ENCODE measurements at regions not wholly inside any gene's neighbourhood (a gene's known extent, or its start where the extent isn't known, plus 50 kb on each side); places are given as distances from the start of the nearest gene placed in this dataset.
"Not testable (repeated sequence)": the region's sequence is repeated elsewhere in the genome, so short reads cannot be mapped to it uniquely, and the experiment has no call there.

- DNase-seq (ENCODE audit: low spot score) = no peak
These were observed 79.7 kb upstream of the IGFBP5 start for GRCh38 chr2:216775043-216775453.

- no peak for DNase-seq (ENCODE audit: low spot score)
These were observed 79.3 kb upstream of the IGFBP5 start for GRCh38 chr2:216774620-216775019.

- no peak for DNase-seq (ENCODE audit: low spot score)
These were observed 78.8 kb upstream of the IGFBP5 start for GRCh38 chr2:216774180-216774579.

GRCh38 chr2:216773072-216773471 is 77.7 kb upstream of the IGFBP5 start:
- DNase-seq (ENCODE audit: low spot score) = no peak

GRCh38 chr2:216770717-216771116 is 75.4 kb upstream of the IGFBP5 start:
- no peak for DNase-seq (ENCODE audit: low spot score)

GRCh38 chr2:216770050-216770449 is 74.7 kb upstream of the IGFBP5 start:
- no peak for DNase-seq (ENCODE audit: low spot score)

- DNase-seq (ENCODE audit: low spot score) = no peak
These were observed 74.3 kb upstream of the IGFBP5 start for GRCh38 chr2:216769626-216770025.

- DNase-seq (ENCODE audit: low spot score) = no peak
These were observed 73.6 kb upstream of the IGFBP5 start for GRCh38 chr2:216768908-216769411.

- no peak for DNase-seq (ENCODE audit: low spot score)
These were observed 70.5 kb upstream of the IGFBP5 start for GRCh38 chr2:216765761-216766262.

GRCh38 chr2:216763396-216763795 is 68.0 kb upstream of the IGFBP5 start:
- no peak for DNase-seq (ENCODE audit: low spot score)

GRCh38 chr2:216761809-216762208 is 66.5 kb upstream of the IGFBP5 start:
- no peak for DNase-seq (ENCODE audit: low spot score)

- no peak for DNase-seq (ENCODE audit: low spot score)
These were observed 65.8 kb upstream of the IGFBP5 start for GRCh38 chr2:216761133-216761532.

- no peak for DNase-seq (ENCODE audit: low spot score)
These were observed 63.2 kb upstream of the IGFBP5 start for GRCh38 chr2:216758256-216759155.

- DNase-seq (ENCODE audit: low spot score) = no peak
These were observed 62.2 kb upstream of the IGFBP5 start for GRCh38 chr2:216757532-216757931.

GRCh38 chr2:216756435-216756834 is 61.1 kb upstream of the IGFBP5 start:
- no peak for DNase-seq (ENCODE audit: low spot score)

GRCh38 chr2:216754812-216755211 is 59.5 kb upstream of the IGFBP5 start:
- no peak for DNase-seq (ENCODE audit: low spot score)

GRCh38 chr2:216754336-216754735 is 59.0 kb upstream of the IGFBP5 start:
- DNase-seq (ENCODE audit: low spot score) = no peak

GRCh38 chr2:216752855-216753505 is 57.6 kb upstream of the IGFBP5 start:
- no peak for DNase-seq (ENCODE audit: low spot score)

- not testable (repeated sequence) for DNase-seq (ENCODE audit: low spot score)
These were observed 55.4 kb upstream of the IGFBP5 start for GRCh38 chr2:216750750-216751149.

- DNase-seq (ENCODE audit: low spot score) = not testable (repeated sequence)
These were observed 50.9 kb upstream of the IGFBP5 start for GRCh38 chr2:216746268-216746667.

- no peak for DNase-seq (ENCODE audit: low spot score)
These were observed 50.1 kb upstream of the IGFBP5 start for GRCh38 chr2:216745453-216745852.
